HCT116 (cell line): ENCODE measurements at regions not wholly inside any gene's neighbourhood (a gene's known extent, or its start where the extent isn't known, plus 50 kb on each side); places are given as distances from the start of the nearest gene placed in this dataset.

Source experiments
- ATF3 ChIP-seq: IDR thresholded peaks from 2 replicates; pipeline ENCODE4 v1.6.1; 2012
- MAX ChIP-seq: IDR thresholded peaks from 2 replicates; pipeline ENCODE4 v1.6.1; 2012
- POLR2AphosphoS5 ChIP-seq: IDR thresholded peaks from 2 replicates; pipeline ENCODE4 v1.6.1; 2011; ENCODE audit warnings: mild to moderate bottlenecking, low read depth, low read length, moderate library complexity
- RAD21 ChIP-seq: IDR thresholded peaks from 2 replicates; pipeline ENCODE4 v1.6.1; 2012; ENCODE audit warnings: low read depth, mild to moderate bottlenecking
- TCF7L2 ChIP-seq: IDR thresholded peaks from 2 replicates; pipeline ENCODE4 v1.7.0; 2011; ENCODE audit warnings: borderline replicate concordance, inconsistent platforms; ENCODE audit not compliant: insufficient read depth, insufficient read length; ENCODE audit errors: extremely low read depth
- TF ChIP-seq, protein P1 (sequence below), 3 experiments: fragments of 200-600 bp in 1 of 3; sonication (generic) in 1 of 3; IDR thresholded peaks in 2 of 3; conservative IDR thresholded peaks in 1 of 3; 2 replicates each; pipeline ENCODE4 v1.5.1; 2012 to 2017; ENCODE audit warnings: low read depth in 2 of 3, low read length in 2 of 3, antibody characterized with exemption in 1 of 3, borderline replicate concordance in 1 of 3, control low read depth in 1 of 3, mild to moderate bottlenecking in 1 of 3, mixed read lengths in 1 of 3, mixed run types in 1 of 3, moderate library complexity in 1 of 3; ENCODE audit not compliant: insufficient read depth in 1 of 3

- TF ChIP-seq POLR2AphosphoS5 = no peak
- no peak for TF ChIP-seq TCF7L2
- TF ChIP-seq RAD21 = no peak
- TF ChIP-seq, protein P1, sequence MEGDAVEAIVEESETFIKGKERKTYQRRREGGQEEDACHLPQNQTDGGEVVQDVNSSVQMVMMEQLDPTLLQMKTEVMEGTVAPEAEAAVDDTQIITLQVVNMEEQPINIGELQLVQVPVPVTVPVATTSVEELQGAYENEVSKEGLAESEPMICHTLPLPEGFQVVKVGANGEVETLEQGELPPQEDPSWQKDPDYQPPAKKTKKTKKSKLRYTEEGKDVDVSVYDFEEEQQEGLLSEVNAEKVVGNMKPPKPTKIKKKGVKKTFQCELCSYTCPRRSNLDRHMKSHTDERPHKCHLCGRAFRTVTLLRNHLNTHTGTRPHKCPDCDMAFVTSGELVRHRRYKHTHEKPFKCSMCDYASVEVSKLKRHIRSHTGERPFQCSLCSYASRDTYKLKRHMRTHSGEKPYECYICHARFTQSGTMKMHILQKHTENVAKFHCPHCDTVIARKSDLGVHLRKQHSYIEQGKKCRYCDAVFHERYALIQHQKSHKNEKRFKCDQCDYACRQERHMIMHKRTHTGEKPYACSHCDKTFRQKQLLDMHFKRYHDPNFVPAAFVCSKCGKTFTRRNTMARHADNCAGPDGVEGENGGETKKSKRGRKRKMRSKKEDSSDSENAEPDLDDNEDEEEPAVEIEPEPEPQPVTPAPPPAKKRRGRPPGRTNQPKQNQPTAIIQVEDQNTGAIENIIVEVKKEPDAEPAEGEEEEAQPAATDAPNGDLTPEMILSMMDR (IDR thresholded peaks at IDR 0.05 in 2 of 3, conservative IDR thresholded peaks at IDR 0.05 in 1 of 3; ENCODE audit: borderline replicate concordance in 1 of 3, insufficient read depth in 1 of 3, low read depth in 2 of 3, low read length in 2 of 3) = no peak
- no peak for TF ChIP-seq MAX
- TF ChIP-seq ATF3 = no peak
Observed at GRCh38 chr10:131685007-131685406, 215.8 kb upstream of the PPP2R2D start.
